H9 (cell line): ENCODE measurements at regions not wholly inside any gene's neighbourhood (a gene's known extent, or its start where the extent isn't known, plus 50 kb on each side); places are given as distances from the start of the nearest gene placed in this dataset.

ENCODE experiments used
- DNase-seq: peaks from one replicate; pipeline ENCODE4 v3.0.0-alpha.2; 2017
- H2AFZ ChIP-seq: one replicate; pipeline ENCODE4 v1.6.1; 2013; ENCODE audit warnings: mild to moderate bottlenecking, low read length, control low read depth, moderate library complexity
- H2AK5ac ChIP-seq: 2 replicates; pipeline ENCODE4 v1.6.1; 2013; ENCODE audit warnings: low read length, control low read depth, mixed read lengths; ENCODE audit not compliant: insufficient read length
- H2BK120ac ChIP-seq: one replicate; pipeline ENCODE4 v1.6.1; 2013; ENCODE audit warnings: low read depth, mild to moderate bottlenecking, low read length, control low read depth, inconsistent platforms; ENCODE audit not compliant: poor library complexity, severe bottlenecking
- H2BK12ac ChIP-seq: 2 replicates; pipeline ENCODE4 v1.6.1; 2013; ENCODE audit warnings: low read length, control low read depth, mixed read lengths, low read depth; ENCODE audit not compliant: insufficient read length
- H2BK15ac ChIP-seq: 2 replicates; pipeline ENCODE4 v1.6.1; 2013; ENCODE audit warnings: low read depth, low read length, control low read depth
- H2BK20ac ChIP-seq: one replicate; pipeline ENCODE4 v1.6.1; 2013; ENCODE audit warnings: low read depth, mild to moderate bottlenecking, low read length, control low read depth, inconsistent platforms; ENCODE audit not compliant: poor library complexity, severe bottlenecking
- H2BK5ac ChIP-seq: 2 replicates; pipeline ENCODE4 v1.6.1; 2013; ENCODE audit warnings: low read length, control low read depth, mixed read lengths; ENCODE audit not compliant: insufficient read length
- H3K14ac ChIP-seq: 2 replicates; pipeline ENCODE4 v1.6.1; 2013; ENCODE audit warnings: low read length, control low read depth; ENCODE audit not compliant: insufficient read depth
- H3K18ac ChIP-seq: 2 replicates; pipeline ENCODE4 v1.6.1; 2013; ENCODE audit warnings: low read depth, mild to moderate bottlenecking, mixed read lengths, low read length, control low read depth; ENCODE audit not compliant: insufficient read length
- H3K23ac ChIP-seq: 2 replicates; pipeline ENCODE4 v1.6.1; 2013; ENCODE audit warnings: low read length, control low read depth, mixed read lengths, low read depth; ENCODE audit not compliant: insufficient read length
- H3K23me2 ChIP-seq: 2 replicates; pipeline ENCODE4 v1.6.1; 2013; ENCODE audit warnings: low read depth, mild to moderate bottlenecking, mixed read lengths, low read length, control low read depth; ENCODE audit not compliant: insufficient read length, poor library complexity, severe bottlenecking
- H3K27ac ChIP-seq: 2 replicates; pipeline ENCODE4 v1.5.1; 2013; ENCODE audit warnings: low read length, control low read depth, mixed read lengths, low read depth; ENCODE audit not compliant: insufficient read length
- H3K27me3 ChIP-seq: 2 replicates; pipeline ENCODE4 v1.6.1; 2013; ENCODE audit warnings: low read length, control low read depth, inconsistent platforms; ENCODE audit not compliant: insufficient read depth
- H3K4ac ChIP-seq: 2 replicates; pipeline ENCODE4 v1.6.1; 2013; ENCODE audit warnings: low read depth, mild to moderate bottlenecking, control low read depth, inconsistent platforms, low read length, moderate library complexity
- H3K4me1 ChIP-seq: 2 replicates; pipeline ENCODE4 v1.6.1; 2013; ENCODE audit warnings: low read length, control low read depth, inconsistent platforms; ENCODE audit not compliant: insufficient read depth
- H3K4me2 ChIP-seq: 2 replicates; pipeline ENCODE4 v1.6.1; 2013; ENCODE audit warnings: low read length, control low read depth, mixed read lengths; ENCODE audit not compliant: insufficient read length, insufficient read depth
- H3K56ac ChIP-seq: 2 replicates; pipeline ENCODE4 v1.6.1; 2013; ENCODE audit warnings: low read depth, mild to moderate bottlenecking, mixed read lengths, low read length, control low read depth; ENCODE audit not compliant: insufficient read length
- H3K79me1 ChIP-seq: 2 replicates; pipeline ENCODE4 v1.6.1; 2013; ENCODE audit warnings: low read depth, mild to moderate bottlenecking, moderate library complexity, low read length, control low read depth, inconsistent platforms; ENCODE audit not compliant: insufficient read depth, poor library complexity, severe bottlenecking
- H3K79me2 ChIP-seq: 2 replicates; pipeline ENCODE4 v1.6.1; 2013; ENCODE audit warnings: low read length, control low read depth, inconsistent platforms; ENCODE audit not compliant: insufficient read depth
- H3K9ac ChIP-seq: 2 replicates; pipeline ENCODE4 v1.6.1; 2013; ENCODE audit warnings: low read length, control low read depth, mixed read lengths; ENCODE audit not compliant: insufficient read length; ENCODE audit errors: extremely low read depth
- H3K9me3 ChIP-seq: one replicate; pipeline ENCODE4 v1.6.1; 2013; ENCODE audit warnings: low read depth, low read length, inconsistent platforms; ENCODE audit not compliant: control insufficient read depth
- H3T11ph ChIP-seq: one replicate; pipeline ENCODE4 v1.6.1; 2013; ENCODE audit warnings: mild to moderate bottlenecking, low read length, control low read depth, inconsistent platforms
- H4K20me1 ChIP-seq: one replicate; pipeline ENCODE4 v1.6.1; 2013; ENCODE audit not compliant: control insufficient read depth, insufficient read length, insufficient read depth
- H4K5ac ChIP-seq: 2 replicates; pipeline ENCODE4 v1.6.1; 2013; ENCODE audit warnings: low read depth, mild to moderate bottlenecking, mixed read lengths, low read length, control low read depth; ENCODE audit not compliant: insufficient read length
- H4K8ac ChIP-seq: replicated peaks from 2 replicates; pipeline ENCODE4 v1.6.1; 2013; ENCODE audit warnings: low read length, control low read depth, mixed read lengths, low read depth; ENCODE audit not compliant: insufficient read length
- H4K91ac ChIP-seq: 2 replicates; pipeline ENCODE4 v1.6.1; 2013; ENCODE audit warnings: low read depth, mild to moderate bottlenecking, moderate library complexity, mixed read lengths, low read length, control low read depth; ENCODE audit not compliant: insufficient read length
- H3K27ac Mint-ChIP-seq, 3 experiments: 2 replicates in 2 of 3; 3 replicates in 1 of 3; pipeline ENCODE4 v1.8.0; 2020 to 2021; ENCODE audit warnings: mixed read lengths in 3 of 3, mild to moderate bottlenecking in 1 of 3, moderate library complexity in 1 of 3
- H3K27me3 Mint-ChIP-seq: 2 replicates; pipeline ENCODE4 v1.8.0; 2021; ENCODE audit warnings: low read depth, mild to moderate bottlenecking, moderate library complexity, mixed read lengths
- H3K36me3 Mint-ChIP-seq, 3 experiments: 2 replicates in 2 of 3; 3 replicates in 1 of 3; pipeline ENCODE4 v1.8.0; 2020 to 2021; ENCODE audit warnings: low read depth in 3 of 3, mixed read lengths in 3 of 3; ENCODE audit not compliant: insufficient read depth in 1 of 3
- H3K4me1 Mint-ChIP-seq, 2 experiments: 2 replicates each; pipeline ENCODE4 v1.8.0; 2020; ENCODE audit warnings: mixed read lengths in 2 of 2
- H3K4me3 Mint-ChIP-seq, 2 experiments: 2 replicates in 1 of 2; 3 replicates in 1 of 2; pipeline ENCODE4 v1.8.0; 2020 to 2021; ENCODE audit warnings: mild to moderate bottlenecking in 2 of 2, mixed read lengths in 2 of 2, moderate library complexity in 1 of 2
- H3K9me3 Mint-ChIP-seq, 2 experiments: 2 replicates in 1 of 2; 3 replicates in 1 of 2; pipeline ENCODE4 v1.8.0; 2020; ENCODE audit warnings: mild to moderate bottlenecking in 2 of 2, mixed read lengths in 2 of 2, moderate library complexity in 1 of 2
- WGBS: extraction: QIAGEN DNeasy Blood & Tissue Kit; methylation state at CpG from one replicate; pipeline ENCODE4 v1.1.7; 2013; ENCODE audit warnings: missing lambda C conversion rate, low lambda C conversion rate, mixed read lengths; ENCODE audit not compliant: insufficient read length; ENCODE audit errors: extremely low coverage; 5-methylcytosine and 5-hydroxymethylcytosine counted together
- TF ChIP-seq, protein P1 (sequence below): fragments of 200-600 bp; sonication (generic); conservative IDR thresholded peaks from 3 replicates; pipeline ENCODE4 v1.8.0; 2021; ENCODE audit warnings: antibody characterized with exemption, mild to moderate bottlenecking

DNA sequence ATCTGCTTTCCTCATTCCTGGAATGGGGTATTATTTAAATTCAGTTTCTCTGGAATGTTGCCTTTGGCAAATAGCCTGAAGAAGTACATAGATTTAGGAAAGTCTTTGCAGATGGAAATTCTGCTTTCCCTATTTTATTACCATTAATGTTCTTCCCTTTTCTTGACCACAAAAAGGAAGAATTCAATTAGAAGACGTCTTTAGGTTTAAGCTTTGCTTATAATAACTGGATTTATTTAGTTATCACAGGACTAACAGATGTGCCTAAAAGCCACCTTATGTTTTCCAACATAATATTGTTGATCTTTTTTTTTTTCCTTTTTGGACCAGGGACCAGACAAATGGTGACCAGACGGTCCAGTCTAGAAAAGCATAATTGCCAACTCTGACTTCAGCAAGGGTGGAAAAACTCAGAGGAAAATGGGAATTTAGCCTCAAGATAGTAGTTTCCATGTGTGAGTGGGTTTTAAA lies 210.1 kb upstream of the SPRY2 start:
- Histone ChIP-seq H3K4me2 (no peak overlapping the region), H3K9ac (no peak overlapping the region), H3K79me2 (no peaks in the 10 kb centered on the region), H2AK5ac (no peak overlapping the region), H2AFZ (no peak overlapping the region), H2BK120ac (no peak overlapping the region), H2BK5ac (no peak overlapping the region), H3K23ac (no peak overlapping the region), H2BK20ac (no peak overlapping the region), H3K4ac (no peak overlapping the region), H3K18ac (no peak overlapping the region), H4K8ac (no peak overlapping the region), H3K4me1 (no peaks in the 10 kb centered on the region), H4K20me1 (no peaks in the 10 kb centered on the region), H3K56ac (no peak overlapping the region), H3K27me3 (no peaks in the 10 kb centered on the region), H3K14ac (no peak overlapping the region), H2BK12ac (no peak overlapping the region), H4K91ac (no peak overlapping the region), H3K79me1 (no peaks in the 10 kb centered on the region), H4K5ac (no peak overlapping the region), H3K9me3 (no peaks in the 10 kb centered on the region), H2BK15ac (no peak overlapping the region), H3K27ac (no peak overlapping the region), H3T11ph (no peak overlapping the region), H3K23me2 (no peaks in the 10 kb centered on the region)
- Mint-ChIP-seq H3K4me1 (peaks cover 6 to 8% of the 10 kb centered on the region in 2 experiments; a peak in 3 of 4 replicates), H3K27ac (no peak overlapping the region), H3K27me3 (no peaks in the 10 kb centered on the region), H3K4me3 (no peak overlapping the region), H3K36me3 (no peaks in the 10 kb centered on the region), H3K9me3 (no peaks in the 10 kb centered on the region)
- no CpG with 5 or more reads among the region's 2 CpGs for WGBS
- DNase-seq: no peak
- TF ChIP-seq, protein P1, sequence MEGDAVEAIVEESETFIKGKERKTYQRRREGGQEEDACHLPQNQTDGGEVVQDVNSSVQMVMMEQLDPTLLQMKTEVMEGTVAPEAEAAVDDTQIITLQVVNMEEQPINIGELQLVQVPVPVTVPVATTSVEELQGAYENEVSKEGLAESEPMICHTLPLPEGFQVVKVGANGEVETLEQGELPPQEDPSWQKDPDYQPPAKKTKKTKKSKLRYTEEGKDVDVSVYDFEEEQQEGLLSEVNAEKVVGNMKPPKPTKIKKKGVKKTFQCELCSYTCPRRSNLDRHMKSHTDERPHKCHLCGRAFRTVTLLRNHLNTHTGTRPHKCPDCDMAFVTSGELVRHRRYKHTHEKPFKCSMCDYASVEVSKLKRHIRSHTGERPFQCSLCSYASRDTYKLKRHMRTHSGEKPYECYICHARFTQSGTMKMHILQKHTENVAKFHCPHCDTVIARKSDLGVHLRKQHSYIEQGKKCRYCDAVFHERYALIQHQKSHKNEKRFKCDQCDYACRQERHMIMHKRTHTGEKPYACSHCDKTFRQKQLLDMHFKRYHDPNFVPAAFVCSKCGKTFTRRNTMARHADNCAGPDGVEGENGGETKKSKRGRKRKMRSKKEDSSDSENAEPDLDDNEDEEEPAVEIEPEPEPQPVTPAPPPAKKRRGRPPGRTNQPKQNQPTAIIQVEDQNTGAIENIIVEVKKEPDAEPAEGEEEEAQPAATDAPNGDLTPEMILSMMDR: no peak
